Endothelial cell of umbilical vein (primary cell): ENCODE measurements at regions not wholly inside any gene's neighbourhood (a gene's known extent, or its start where the extent isn't known, plus 50 kb on each side); places are given as distances from the start of the nearest gene placed in this dataset.

Source experiments
- BruUV-seq: library from RNA; stranded (reverse); fragments of 400-500 nt; replicated peaks from 2 replicates; lab custom pipeline; 2021; lab: Mats Ljungman, UMichigan
- CTCF ChIA-PET: fragments of 300-600, 350-600 bp; sonication (Branson Sonifier 250); formaldehyde crosslinking; loops from one replicate; lab custom pipeline; 2021; ENCODE audit warnings: antibody characterized with exemption, inconsistent platforms; lab: Charles Lee
- POLR2A ChIA-PET: fragments of 300-600, 350-600 bp; sonication (Branson Sonifier 250); formaldehyde crosslinking; loops from one replicate; lab custom pipeline; 2021; ENCODE audit warnings: antibody characterized with exemption, inconsistent platforms; lab: Charles Lee
- DNase-seq: peaks from one replicate; pipeline ENCODE4 v3.0.0-alpha.2; 2011; ENCODE audit warnings: low read depth, low spot score
- FAIRE-seq: peaks from 2 replicates; lab custom pipeline; 2011; peaks lifted over from hg19 to GRCh38; lab: Jason Lieb, UNC
- H2AFZ ChIP-seq: 2 replicates; pipeline ENCODE4 v1.6.0; 2012; ENCODE audit warnings: low read depth, low read length, control low read depth, inconsistent platforms
- H3K27ac ChIP-seq: 2 replicates; pipeline ENCODE4 v1.5.1; 2011; ENCODE audit warnings: low read depth, mild to moderate bottlenecking, control low read depth, low read length, moderate library complexity; ENCODE audit not compliant: insufficient read depth
- H3K27me3 ChIP-seq, 2 experiments: 2 replicates each; pipeline versions ENCODE4 v1.6.0 to v1.6.1; 2011; ENCODE audit warnings: low read length in 2 of 2, mixed read lengths in 1 of 2; ENCODE audit not compliant: control insufficient read depth in 2 of 2, insufficient read depth in 2 of 2
- H3K36me3 ChIP-seq, 2 experiments: 2 replicates in 1 of 2; 3 replicates in 1 of 2; pipeline ENCODE4 v1.5.1; 2011; ENCODE audit warnings: low read length in 2 of 2, mild to moderate bottlenecking in 1 of 2, moderate library complexity in 1 of 2; ENCODE audit not compliant: control insufficient read depth in 2 of 2, insufficient read depth in 2 of 2; ENCODE audit errors: extremely low read depth in 1 of 2
- H3K4me1 ChIP-seq: 3 replicates; pipeline ENCODE4 v1.5.1; 2011; ENCODE audit warnings: mild to moderate bottlenecking, low read length; ENCODE audit not compliant: control insufficient read depth, insufficient read depth; ENCODE audit errors: extremely low read depth
- H3K4me2 ChIP-seq: 2 replicates; pipeline ENCODE4 v1.6.1; 2011; ENCODE audit warnings: low read length, control low read depth, mixed read lengths; ENCODE audit not compliant: insufficient read depth
- H3K4me3 ChIP-seq, 3 experiments: fragments of 200-600 bp in 1 of 3; sonication (generic), shearing (Covaris generic) in 1 of 3; replicated peaks in 1 of 3; 2 replicates each; pipeline ENCODE4 v1.5.1; 2011 to 2016; ENCODE audit warnings: control low read depth in 3 of 3, low read length in 3 of 3, mild to moderate bottlenecking in 2 of 3, inconsistent platforms in 1 of 3, low read depth in 1 of 3, moderate library complexity in 1 of 3; ENCODE audit not compliant: insufficient read depth in 1 of 3
- H3K79me2 ChIP-seq: 2 replicates; pipeline ENCODE4 v1.6.0; 2012; ENCODE audit warnings: low read length, inconsistent platforms; ENCODE audit not compliant: control insufficient read depth, insufficient read depth
- H3K9ac ChIP-seq: replicated peaks from 2 replicates; pipeline ENCODE3; 2011; ENCODE audit warnings: low read length, control low read depth; ENCODE audit not compliant: insufficient read depth; ENCODE audit errors: extremely low read depth
- H3K9me1 ChIP-seq: replicated peaks from 3 replicates; pipeline ENCODE4 v1.6.0; 2011; ENCODE audit warnings: mild to moderate bottlenecking, low read length; ENCODE audit not compliant: control insufficient read depth, insufficient read depth; ENCODE audit errors: extremely low read depth
- H3K9me3 ChIP-seq: replicated peaks from 2 replicates; pipeline ENCODE4 v1.5.1; 2012; ENCODE audit warnings: low read length, inconsistent platforms; ENCODE audit not compliant: control insufficient read depth, insufficient read depth
- H4K20me1 ChIP-seq: replicated peaks from 2 replicates; pipeline ENCODE3; 2011; ENCODE audit warnings: mild to moderate bottlenecking, low read length; ENCODE audit not compliant: control insufficient read depth, insufficient read depth; ENCODE audit errors: extremely low read depth
- EZH2 ChIP-seq: IDR thresholded peaks from 2 replicates; pipeline ENCODE4 v1.6.1; 2012; ENCODE audit warnings: borderline replicate concordance, low read depth, mild to moderate bottlenecking, moderate library complexity, low read length, inconsistent platforms; ENCODE audit not compliant: severe bottlenecking
- FOS ChIP-seq: IDR thresholded peaks from 2 replicates; pipeline ENCODE4 v1.6.1; 2011; ENCODE audit warnings: mild to moderate bottlenecking, low read length, moderate library complexity, borderline replicate concordance; ENCODE audit not compliant: insufficient read depth
- GATA2 ChIP-seq: IDR thresholded peaks from 2 replicates; pipeline ENCODE4 v1.7.0; 2011; ENCODE audit warnings: low read depth, mild to moderate bottlenecking, moderate library complexity, mixed read lengths, low read length; ENCODE audit not compliant: insufficient read length, insufficient read depth
- JUN ChIP-seq: IDR thresholded peaks from 2 replicates; pipeline ENCODE4 v1.6.1; 2011; ENCODE audit warnings: borderline replicate concordance, low read depth; ENCODE audit not compliant: insufficient read length, insufficient read depth
- MYC ChIP-seq: IDR thresholded peaks from one replicate; pipeline ENCODE4 v1.6.1; 2011; ENCODE audit warnings: mild to moderate bottlenecking, low read depth, low read length
- POLR2A ChIP-seq: IDR thresholded peaks from 2 replicates; pipeline ENCODE4 v1.6.1; 2012; ENCODE audit warnings: low read depth, mild to moderate bottlenecking, control low read depth, low read length
- POLR2AphosphoS5 ChIP-seq: IDR thresholded peaks from 2 replicates; pipeline ENCODE4 v1.6.1; 2012; ENCODE audit warnings: low read depth, mild to moderate bottlenecking, control low read depth, low read length, moderate library complexity; ENCODE audit not compliant: insufficient read depth
- dilution Hi-C: fragments of 300-500 bp; cut with MboI; formaldehyde crosslinking; loops from one replicate; pipeline ENCODE4 v1.15.0; 2019; ENCODE audit warnings: low sequenced_read_pairs; ENCODE audit not compliant: extremely low pct_ligation_motif_present
- intact Hi-C: fragments of 100-400 bp; cut with micrococcal nuclease; formaldehyde crosslinking; loops from one replicate; pipeline ENCODE4 v1.10.0; 2022
- TF ChIP-seq, protein P1 (sequence below): IDR thresholded peaks from 2 replicates; pipeline ENCODE4 v1.6.1; 2011; ENCODE audit not compliant: insufficient read depth, insufficient read length
- TF ChIP-seq, protein P2 (sequence below), 2 donors: IDR thresholded peaks; 1 replicate in 1 of 2; 2 replicates in 1 of 2; pipeline ENCODE4 v1.5.1; 2011; ENCODE audit warnings: low read length in 2 of 2, mild to moderate bottlenecking in 2 of 2, moderate library complexity in 2 of 2, control low read depth in 1 of 2, inconsistent platforms in 1 of 2, low read depth in 1 of 2; ENCODE audit not compliant: insufficient read depth in 1 of 2; ENCODE audit errors: extremely low read depth in 1 of 2

GRCh38 chr2:223230352-223230751 is 178.4 kb downstream of the KCNE4 start:
- Histone ChIP-seq H3K79me2 (no peaks in the 10 kb centered on the region), H3K36me3 (no peaks in the 10 kb centered on the region), H3K27me3 (no peaks in the 10 kb centered on the region), H3K4me3 (no peak overlapping the region), H3K27ac (no peak overlapping the region), H4K20me1 (no peaks in the 10 kb centered on the region), H3K9ac (no peak overlapping the region), H3K9me1 (no peaks in the 10 kb centered on the region), H2AFZ (no peak overlapping the region), H3K4me2 (no peak overlapping the region), H3K4me1 (no peaks in the 10 kb centered on the region), H3K9me3 (no peaks in the 10 kb centered on the region)
- dilution Hi-C loops, result no loop called here
- no TSS peak for BruUV-seq
- FAIRE-seq (no peak), DNase-seq (no peak)
- TF ChIP-seq POLR2AphosphoS5 (no peak), POLR2A (no peak), GATA2 (no peak), JUN (no peak), EZH2 (no peak), MYC (no peak), FOS (no peak)
- TF ChIP-seq, protein P1, sequence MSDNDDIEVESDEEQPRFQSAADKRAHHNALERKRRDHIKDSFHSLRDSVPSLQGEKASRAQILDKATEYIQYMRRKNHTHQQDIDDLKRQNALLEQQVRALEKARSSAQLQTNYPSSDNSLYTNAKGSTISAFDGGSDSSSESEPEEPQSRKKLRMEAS, result no peak
- TF ChIP-seq, protein P2, sequence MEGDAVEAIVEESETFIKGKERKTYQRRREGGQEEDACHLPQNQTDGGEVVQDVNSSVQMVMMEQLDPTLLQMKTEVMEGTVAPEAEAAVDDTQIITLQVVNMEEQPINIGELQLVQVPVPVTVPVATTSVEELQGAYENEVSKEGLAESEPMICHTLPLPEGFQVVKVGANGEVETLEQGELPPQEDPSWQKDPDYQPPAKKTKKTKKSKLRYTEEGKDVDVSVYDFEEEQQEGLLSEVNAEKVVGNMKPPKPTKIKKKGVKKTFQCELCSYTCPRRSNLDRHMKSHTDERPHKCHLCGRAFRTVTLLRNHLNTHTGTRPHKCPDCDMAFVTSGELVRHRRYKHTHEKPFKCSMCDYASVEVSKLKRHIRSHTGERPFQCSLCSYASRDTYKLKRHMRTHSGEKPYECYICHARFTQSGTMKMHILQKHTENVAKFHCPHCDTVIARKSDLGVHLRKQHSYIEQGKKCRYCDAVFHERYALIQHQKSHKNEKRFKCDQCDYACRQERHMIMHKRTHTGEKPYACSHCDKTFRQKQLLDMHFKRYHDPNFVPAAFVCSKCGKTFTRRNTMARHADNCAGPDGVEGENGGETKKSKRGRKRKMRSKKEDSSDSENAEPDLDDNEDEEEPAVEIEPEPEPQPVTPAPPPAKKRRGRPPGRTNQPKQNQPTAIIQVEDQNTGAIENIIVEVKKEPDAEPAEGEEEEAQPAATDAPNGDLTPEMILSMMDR (IDR thresholded peaks at IDR 0.05; ENCODE audit: extremely low read depth in 1 of 2, insufficient read depth in 1 of 2, low read depth in 1 of 2, low read length in 2 of 2), result no peak
- ChIA-PET POLR2A (no interaction called here), CTCF (no interaction called here)
- intact Hi-C loops, result no loop called here
